ENCODE measurements at regions not wholly inside any gene's neighbourhood (a gene's known extent, or its start where the extent isn't known, plus 50 kb on each side); places are given as distances from the start of the nearest gene placed in this dataset.

DNA sequence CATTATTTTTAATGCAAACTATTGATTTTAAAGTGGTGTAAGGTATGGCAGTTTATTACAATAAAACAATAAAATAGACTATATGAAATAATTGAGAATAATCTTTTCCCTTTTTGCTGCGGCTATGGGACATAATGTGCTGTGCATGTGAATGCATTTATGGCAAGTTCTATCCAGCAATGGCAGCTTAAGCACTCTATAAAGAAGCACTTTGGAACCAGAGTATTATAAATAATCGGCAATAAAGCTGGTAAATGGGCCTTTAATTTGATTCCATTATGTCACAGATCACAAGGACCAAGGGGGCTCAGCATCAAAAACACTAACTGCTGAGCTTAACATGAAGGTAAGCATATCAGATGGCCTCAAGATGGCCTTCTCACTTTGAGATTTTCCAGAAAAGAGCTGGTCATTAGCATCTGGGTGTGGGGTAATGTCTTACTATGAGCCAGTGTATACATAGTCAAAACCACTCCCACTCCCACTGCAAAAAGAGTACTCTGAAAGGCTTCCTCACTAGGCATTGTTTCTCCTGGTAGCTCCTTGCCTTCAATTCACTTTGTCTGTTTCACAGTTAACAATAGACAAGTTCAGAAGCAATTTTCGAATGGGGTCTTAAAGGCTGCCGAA lies 97.1 kb upstream of the ASTN2 start (continued):
- TF ChIP-seq, protein P1, sequence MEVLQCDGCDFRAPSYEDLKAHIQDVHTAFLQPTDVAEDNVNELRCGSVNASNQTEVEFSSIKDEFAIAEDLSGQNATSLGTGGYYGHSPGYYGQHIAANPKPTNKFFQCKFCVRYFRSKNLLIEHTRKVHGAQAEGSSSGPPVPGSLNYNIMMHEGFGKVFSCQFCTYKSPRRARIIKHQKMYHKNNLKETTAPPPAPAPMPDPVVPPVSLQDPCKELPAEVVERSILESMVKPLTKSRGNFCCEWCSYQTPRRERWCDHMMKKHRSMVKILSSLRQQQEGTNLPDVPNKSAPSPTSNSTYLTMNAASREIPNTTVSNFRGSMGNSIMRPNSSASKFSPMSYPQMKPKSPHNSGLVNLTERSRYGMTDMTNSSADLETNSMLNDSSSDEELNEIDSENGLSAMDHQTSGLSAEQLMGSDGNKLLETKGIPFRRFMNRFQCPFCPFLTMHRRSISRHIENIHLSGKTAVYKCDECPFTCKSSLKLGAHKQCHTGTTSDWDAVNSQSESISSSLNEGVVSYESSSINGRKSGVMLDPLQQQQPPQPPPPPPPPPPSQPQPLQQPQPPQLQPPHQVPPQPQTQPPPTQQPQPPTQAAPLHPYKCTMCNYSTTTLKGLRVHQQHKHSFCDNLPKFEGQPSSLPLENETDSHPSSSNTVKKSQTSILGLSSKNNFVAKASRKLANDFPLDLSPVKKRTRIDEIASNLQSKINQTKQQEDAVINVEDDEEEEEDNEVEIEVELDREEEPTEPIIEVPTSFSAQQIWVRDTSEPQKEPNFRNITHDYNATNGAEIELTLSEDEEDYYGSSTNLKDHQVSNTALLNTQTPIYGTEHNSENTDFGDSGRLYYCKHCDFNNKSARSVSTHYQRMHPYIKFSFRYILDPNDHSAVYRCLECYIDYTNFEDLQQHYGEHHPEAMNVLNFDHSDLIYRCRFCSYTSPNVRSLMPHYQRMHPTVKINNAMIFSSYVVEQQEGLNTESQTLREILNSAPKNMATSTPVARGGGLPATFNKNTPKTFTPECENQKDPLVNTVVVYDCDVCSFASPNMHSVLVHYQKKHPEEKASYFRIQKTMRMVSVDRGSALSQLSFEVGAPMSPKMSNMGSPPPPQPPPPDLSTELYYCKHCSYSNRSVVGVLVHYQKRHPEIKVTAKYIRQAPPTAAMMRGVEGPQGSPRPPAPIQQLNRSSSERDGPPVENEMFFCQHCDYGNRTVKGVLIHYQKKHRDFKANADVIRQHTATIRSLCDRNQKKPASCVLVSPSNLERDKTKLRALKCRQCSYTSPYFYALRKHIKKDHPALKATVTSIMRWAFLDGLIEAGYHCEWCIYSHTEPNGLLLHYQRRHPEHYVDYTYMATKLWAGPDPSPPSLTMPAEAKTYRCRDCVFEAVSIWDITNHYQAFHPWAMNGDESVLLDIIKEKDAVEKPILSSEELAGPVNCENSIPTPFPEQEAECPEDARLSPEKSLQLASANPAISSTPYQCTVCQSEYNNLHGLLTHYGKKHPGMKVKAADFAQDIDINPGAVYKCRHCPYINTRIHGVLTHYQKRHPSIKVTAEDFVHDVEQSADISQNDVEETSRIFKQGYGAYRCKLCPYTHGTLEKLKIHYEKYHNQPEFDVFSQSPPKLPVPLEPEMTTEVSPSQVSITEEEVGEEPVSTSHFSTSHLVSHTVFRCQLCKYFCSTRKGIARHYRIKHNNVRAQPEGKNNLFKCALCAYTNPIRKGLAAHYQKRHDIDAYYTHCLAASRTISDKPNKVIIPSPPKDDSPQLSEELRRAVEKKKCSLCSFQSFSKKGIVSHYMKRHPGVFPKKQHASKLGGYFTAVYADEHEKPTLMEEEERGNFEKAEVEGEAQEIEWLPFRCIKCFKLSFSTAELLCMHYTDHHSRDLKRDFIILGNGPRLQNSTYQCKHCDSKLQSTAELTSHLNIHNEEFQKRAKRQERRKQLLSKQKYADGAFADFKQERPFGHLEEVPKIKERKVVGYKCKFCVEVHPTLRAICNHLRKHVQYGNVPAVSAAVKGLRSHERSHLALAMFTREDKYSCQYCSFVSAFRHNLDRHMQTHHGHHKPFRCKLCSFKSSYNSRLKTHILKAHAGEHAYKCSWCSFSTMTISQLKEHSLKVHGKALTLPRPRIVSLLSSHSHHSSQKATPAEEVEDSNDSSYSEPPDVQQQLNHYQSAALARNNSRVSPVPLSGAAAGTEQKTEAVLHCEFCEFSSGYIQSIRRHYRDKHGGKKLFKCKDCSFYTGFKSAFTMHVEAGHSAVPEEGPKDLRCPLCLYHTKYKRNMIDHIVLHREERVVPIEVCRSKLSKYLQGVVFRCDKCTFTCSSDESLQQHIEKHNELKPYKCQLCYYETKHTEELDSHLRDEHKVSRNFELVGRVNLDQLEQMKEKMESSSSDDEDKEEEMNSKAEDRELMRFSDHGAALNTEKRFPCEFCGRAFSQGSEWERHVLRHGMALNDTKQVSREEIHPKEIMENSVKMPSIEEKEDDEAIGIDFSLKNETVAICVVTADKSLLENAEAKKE (CRISPR knock-in tag; IDR thresholded peaks at IDR 0.05) = no peak
- TF ChIP-seq CREB1 (CRISPR knock-in tag; IDR thresholded peaks at IDR 0.05; ENCODE audit: low read depth) = no peak

DNA sequence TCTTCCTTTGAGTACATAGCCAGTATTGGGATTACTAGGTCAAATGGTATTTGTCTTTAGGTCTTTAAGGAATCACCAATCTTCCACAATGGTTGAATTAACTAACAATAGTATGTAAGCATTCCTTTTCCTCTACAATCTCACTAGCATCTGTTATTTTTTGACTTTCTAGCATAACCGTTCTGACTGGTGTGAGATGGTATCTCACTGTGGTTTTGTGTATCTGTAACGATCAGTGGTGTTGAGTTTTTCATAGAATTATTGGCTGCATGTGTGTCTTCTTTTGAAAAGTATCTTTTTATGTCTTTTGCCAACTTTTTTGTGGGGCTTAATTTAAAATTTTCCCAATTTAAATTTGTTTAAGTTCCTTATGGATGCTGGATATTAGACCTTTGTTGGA lies 81.5 kb upstream of the ASTN2 start:
- H3K4me1 Mint-ChIP-seq = peaks cover 7% of the 10 kb centered on the region; the same call in 2 of the 3 replicates
- DNase-seq (ENCODE audit: low spot score) (no peak), ATAC-seq (no peak)
- H3K27me3 Mint-ChIP-seq (ENCODE audit: insufficient read depth, low read depth, poor library complexity) = no peaks in the 10 kb centered on the region
- H3K27ac Mint-ChIP-seq = no peak overlapping the region
- Histone ChIP-seq H4K20me1 (replicated peaks; ENCODE audit: insufficient read depth) (no peaks in the 10 kb centered on the region), H3K27me3 (ENCODE audit: insufficient read depth) (no peaks in the 10 kb centered on the region), H3F3A (replicated peaks; ENCODE audit: low read depth) (no peaks in the 10 kb centered on the region), H3K4me2 (no peak overlapping the region), H3K36me3 (ENCODE audit: insufficient read depth) (no peaks in the 10 kb centered on the region), H2AFZ (no peak overlapping the region), H3K27ac (ENCODE audit: low read depth) (no peak overlapping the region), H3K79me2 (replicated peaks; ENCODE audit: insufficient read depth) (no peaks in the 10 kb centered on the region), H3K4me3 (no peak overlapping the region), H3K4me1 (ENCODE audit: insufficient read depth) (no peaks in the 10 kb centered on the region), H3K9me2 (ENCODE audit: insufficient read depth) (no peaks in the 10 kb centered on the region)
- no peaks in the 10 kb centered on the region; the same call in 2 of the 3 replicates for H3K9me3 Mint-ChIP-seq
- H3K4me3 Mint-ChIP-seq = no peak overlapping the region
- no peaks in the 10 kb centered on the region for H3K36me3 Mint-ChIP-seq (ENCODE audit: low read depth)
- TF ChIP-seq, protein P2, sequence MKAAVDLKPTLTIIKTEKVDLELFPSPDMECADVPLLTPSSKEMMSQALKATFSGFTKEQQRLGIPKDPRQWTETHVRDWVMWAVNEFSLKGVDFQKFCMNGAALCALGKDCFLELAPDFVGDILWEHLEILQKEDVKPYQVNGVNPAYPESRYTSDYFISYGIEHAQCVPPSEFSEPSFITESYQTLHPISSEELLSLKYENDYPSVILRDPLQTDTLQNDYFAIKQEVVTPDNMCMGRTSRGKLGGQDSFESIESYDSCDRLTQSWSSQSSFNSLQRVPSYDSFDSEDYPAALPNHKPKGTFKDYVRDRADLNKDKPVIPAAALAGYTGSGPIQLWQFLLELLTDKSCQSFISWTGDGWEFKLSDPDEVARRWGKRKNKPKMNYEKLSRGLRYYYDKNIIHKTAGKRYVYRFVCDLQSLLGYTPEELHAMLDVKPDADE (IDR thresholded peaks at IDR 0.05) = no peak
- TF ChIP-seq NANOG (IDR thresholded peaks at IDR 0.05; ENCODE audit: borderline replicate concordance) (no peak), CREB1 (CRISPR knock-in tag; IDR thresholded peaks at IDR 0.05; ENCODE audit: low read depth) (no peak), EZH2 (IDR thresholded peaks at IDR 0.05; ENCODE audit: low read depth, unreplicated experiment) (no peak), POLR2AphosphoS5 (IDR thresholded peaks at IDR 0.05; ENCODE audit: low read depth) (no peak), ZNF114 (CRISPR knock-in tag; IDR thresholded peaks at IDR 0.05) (no peak), JUNB (IDR thresholded peaks at IDR 0.05; ENCODE audit: unreplicated experiment) (no peak), EZH2phosphoT487 (IDR thresholded peaks at IDR 0.05; ENCODE audit: unreplicated experiment) (no peak)
- TF ChIP-seq, protein P3, sequence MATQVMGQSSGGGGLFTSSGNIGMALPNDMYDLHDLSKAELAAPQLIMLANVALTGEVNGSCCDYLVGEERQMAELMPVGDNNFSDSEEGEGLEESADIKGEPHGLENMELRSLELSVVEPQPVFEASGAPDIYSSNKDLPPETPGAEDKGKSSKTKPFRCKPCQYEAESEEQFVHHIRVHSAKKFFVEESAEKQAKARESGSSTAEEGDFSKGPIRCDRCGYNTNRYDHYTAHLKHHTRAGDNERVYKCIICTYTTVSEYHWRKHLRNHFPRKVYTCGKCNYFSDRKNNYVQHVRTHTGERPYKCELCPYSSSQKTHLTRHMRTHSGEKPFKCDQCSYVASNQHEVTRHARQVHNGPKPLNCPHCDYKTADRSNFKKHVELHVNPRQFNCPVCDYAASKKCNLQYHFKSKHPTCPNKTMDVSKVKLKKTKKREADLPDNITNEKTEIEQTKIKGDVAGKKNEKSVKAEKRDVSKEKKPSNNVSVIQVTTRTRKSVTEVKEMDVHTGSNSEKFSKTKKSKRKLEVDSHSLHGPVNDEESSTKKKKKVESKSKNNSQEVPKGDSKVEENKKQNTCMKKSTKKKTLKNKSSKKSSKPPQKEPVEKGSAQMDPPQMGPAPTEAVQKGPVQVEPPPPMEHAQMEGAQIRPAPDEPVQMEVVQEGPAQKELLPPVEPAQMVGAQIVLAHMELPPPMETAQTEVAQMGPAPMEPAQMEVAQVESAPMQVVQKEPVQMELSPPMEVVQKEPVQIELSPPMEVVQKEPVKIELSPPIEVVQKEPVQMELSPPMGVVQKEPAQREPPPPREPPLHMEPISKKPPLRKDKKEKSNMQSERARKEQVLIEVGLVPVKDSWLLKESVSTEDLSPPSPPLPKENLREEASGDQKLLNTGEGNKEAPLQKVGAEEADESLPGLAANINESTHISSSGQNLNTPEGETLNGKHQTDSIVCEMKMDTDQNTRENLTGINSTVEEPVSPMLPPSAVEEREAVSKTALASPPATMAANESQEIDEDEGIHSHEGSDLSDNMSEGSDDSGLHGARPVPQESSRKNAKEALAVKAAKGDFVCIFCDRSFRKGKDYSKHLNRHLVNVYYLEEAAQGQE (IDR thresholded peaks at IDR 0.05; ENCODE audit: unreplicated experiment) = no peak
- TF ChIP-seq, protein P4, sequence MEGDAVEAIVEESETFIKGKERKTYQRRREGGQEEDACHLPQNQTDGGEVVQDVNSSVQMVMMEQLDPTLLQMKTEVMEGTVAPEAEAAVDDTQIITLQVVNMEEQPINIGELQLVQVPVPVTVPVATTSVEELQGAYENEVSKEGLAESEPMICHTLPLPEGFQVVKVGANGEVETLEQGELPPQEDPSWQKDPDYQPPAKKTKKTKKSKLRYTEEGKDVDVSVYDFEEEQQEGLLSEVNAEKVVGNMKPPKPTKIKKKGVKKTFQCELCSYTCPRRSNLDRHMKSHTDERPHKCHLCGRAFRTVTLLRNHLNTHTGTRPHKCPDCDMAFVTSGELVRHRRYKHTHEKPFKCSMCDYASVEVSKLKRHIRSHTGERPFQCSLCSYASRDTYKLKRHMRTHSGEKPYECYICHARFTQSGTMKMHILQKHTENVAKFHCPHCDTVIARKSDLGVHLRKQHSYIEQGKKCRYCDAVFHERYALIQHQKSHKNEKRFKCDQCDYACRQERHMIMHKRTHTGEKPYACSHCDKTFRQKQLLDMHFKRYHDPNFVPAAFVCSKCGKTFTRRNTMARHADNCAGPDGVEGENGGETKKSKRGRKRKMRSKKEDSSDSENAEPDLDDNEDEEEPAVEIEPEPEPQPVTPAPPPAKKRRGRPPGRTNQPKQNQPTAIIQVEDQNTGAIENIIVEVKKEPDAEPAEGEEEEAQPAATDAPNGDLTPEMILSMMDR (conservative IDR thresholded peaks at IDR 0.05; ENCODE audit: low read depth in 2 of 2) = no peak
